ENCODE measurements at regions not wholly inside any gene's neighbourhood (a gene's known extent, or its start where the extent isn't known, plus 50 kb on each side); places are given as distances from the start of the nearest gene placed in this dataset.

DNA sequence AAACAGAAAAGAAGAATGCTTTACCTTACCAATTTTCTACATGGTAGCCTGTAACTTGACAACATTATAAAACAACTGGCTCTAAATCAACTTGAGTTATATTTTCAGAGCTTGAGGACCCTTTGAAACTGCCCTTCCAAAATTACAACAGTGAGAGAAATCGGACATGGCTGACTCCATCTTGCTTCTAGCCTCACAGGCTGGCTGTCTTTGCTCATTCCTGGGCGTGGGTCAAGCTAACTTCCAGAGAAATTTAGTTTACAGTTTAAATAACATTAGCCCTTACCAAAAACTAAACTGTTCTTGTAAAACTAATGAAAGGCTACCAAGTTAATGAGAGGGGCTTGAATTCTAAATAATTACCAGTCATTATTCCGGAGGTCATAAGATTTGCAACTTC, 183.4 kb downstream of the AKR1D1 start:
- intact Hi-C loops (cut with micrococcal nuclease), result no loop called here
- Histone ChIP-seq H3K14ac (replicated peaks; ENCODE audit: low read depth, low read length) (no peak overlapping the region), H2BK5ac (ENCODE audit: low read depth, low read length, poor library complexity, severe bottlenecking) (no peak overlapping the region), H3K18ac (ENCODE audit: low read depth, low read length) (no peak overlapping the region), H3K9me3 (ENCODE audit: control insufficient read depth, insufficient read depth, low read length) (0 out of 2 replicates have a peak, but pooled peaks cover 9% of the 10 kb centered on the region), H4K8ac (ENCODE audit: low read depth in 2 of 2, low read length in 2 of 2) (no peak overlapping the region), H3K4me2 (ENCODE audit: low read depth, low read length) (no peak overlapping the region), H3K4me1 (ENCODE audit: control insufficient read depth, insufficient read depth, low read length) (no peaks in the 10 kb centered on the region), H2AK5ac (ENCODE audit: low read depth, low read length) (no peak overlapping the region), H3K23ac (ENCODE audit: low read depth, low read length) (no peak overlapping the region), H2AFZ (replicated peaks; ENCODE audit: low read length, poor library complexity) (no peak overlapping the region), H3K27ac (ENCODE audit: insufficient read depth, low read length) (no peak overlapping the region), H3K27me3 (ENCODE audit: control insufficient read depth, insufficient read depth, low read length) (no peaks in the 10 kb centered on the region), H3K4ac (ENCODE audit: low read depth, low read length) (no peak overlapping the region), H2BK120ac (ENCODE audit: low read depth, low read length) (no peak overlapping the region), H3K79me1 (ENCODE audit: low read depth in 1 of 2, low read length in 2 of 2) (no peaks in the 10 kb centered on the region), H3K4me3 (ENCODE audit: insufficient read depth, low read depth, low read length) (no peak overlapping the region), H3K36me3 (ENCODE audit: control insufficient read depth, insufficient read depth, low read length) (no peaks in the 10 kb centered on the region), H2AK9ac (replicated peaks; ENCODE audit: low read depth, low read length, poor library complexity) (no peak overlapping the region), H2BK20ac (ENCODE audit: low read depth, low read length) (no peak overlapping the region), H4K20me1 (ENCODE audit: insufficient read depth, low read length) (no peaks in the 10 kb centered on the region), H3K9ac (ENCODE audit: low read depth, low read length) (no peak overlapping the region), H3K56ac (ENCODE audit: extremely low read depth, insufficient read depth, low read length) (no peak overlapping the region), H3K9me1 (ENCODE audit: insufficient read depth, low read length) (no peaks in the 10 kb centered on the region), H4K91ac (ENCODE audit: insufficient read depth, low read depth, low read length) (no peak overlapping the region), H4K5ac (ENCODE audit: low read depth, low read length) (no peak overlapping the region), H2BK15ac (ENCODE audit: low read depth, low read length) (no peak overlapping the region)
- TF ChIP-seq MAZ (IDR thresholded peaks at IDR 0.05; ENCODE audit: borderline replicate concordance, low read depth, low read length) (no peak), FOS (IDR thresholded peaks at IDR 0.05; ENCODE audit: low read depth, low read length) (no peak), CHD1 (IDR thresholded peaks at IDR 0.05; ENCODE audit: low read depth, low read length) (no peak), CEBPB (IDR thresholded peaks at IDR 0.05; ENCODE audit: low read depth, low read length) (no peak), MAFK (IDR thresholded peaks at IDR 0.05; ENCODE audit: low read depth, low read length) (no peak), RFX5 (IDR thresholded peaks at IDR 0.05; ENCODE audit: low read depth, low read length) (no peak), SMC3 (IDR thresholded peaks at IDR 0.05; ENCODE audit: low read depth, low read length) (no peak), NFE2L2 (IDR thresholded peaks at IDR 0.05; ENCODE audit: low read depth, low read length) (no peak), MXI1 (IDR thresholded peaks at IDR 0.05; ENCODE audit: borderline replicate concordance, low read depth, low read length) (no peak), POLR2A (IDR thresholded peaks at IDR 0.05; ENCODE audit: low read depth, low read length) (no peak), RCOR1 (IDR thresholded peaks at IDR 0.05; ENCODE audit: insufficient replicate concordance, low read length) (no peak), BHLHE40 (IDR thresholded peaks at IDR 0.05; ENCODE audit: low read depth, low read length) (no peak), RAD21 (IDR thresholded peaks at IDR 0.05; ENCODE audit: low read length) (no peak)
- TF ChIP-seq, protein P1, sequence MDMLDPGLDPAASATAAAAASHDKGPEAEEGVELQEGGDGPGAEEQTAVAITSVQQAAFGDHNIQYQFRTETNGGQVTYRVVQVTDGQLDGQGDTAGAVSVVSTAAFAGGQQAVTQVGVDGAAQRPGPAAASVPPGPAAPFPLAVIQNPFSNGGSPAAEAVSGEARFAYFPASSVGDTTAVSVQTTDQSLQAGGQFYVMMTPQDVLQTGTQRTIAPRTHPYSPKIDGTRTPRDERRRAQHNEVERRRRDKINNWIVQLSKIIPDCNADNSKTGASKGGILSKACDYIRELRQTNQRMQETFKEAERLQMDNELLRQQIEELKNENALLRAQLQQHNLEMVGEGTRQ (IDR thresholded peaks at IDR 0.05; ENCODE audit: low read depth, low read length), result no peak
- TF ChIP-seq, protein P2, sequence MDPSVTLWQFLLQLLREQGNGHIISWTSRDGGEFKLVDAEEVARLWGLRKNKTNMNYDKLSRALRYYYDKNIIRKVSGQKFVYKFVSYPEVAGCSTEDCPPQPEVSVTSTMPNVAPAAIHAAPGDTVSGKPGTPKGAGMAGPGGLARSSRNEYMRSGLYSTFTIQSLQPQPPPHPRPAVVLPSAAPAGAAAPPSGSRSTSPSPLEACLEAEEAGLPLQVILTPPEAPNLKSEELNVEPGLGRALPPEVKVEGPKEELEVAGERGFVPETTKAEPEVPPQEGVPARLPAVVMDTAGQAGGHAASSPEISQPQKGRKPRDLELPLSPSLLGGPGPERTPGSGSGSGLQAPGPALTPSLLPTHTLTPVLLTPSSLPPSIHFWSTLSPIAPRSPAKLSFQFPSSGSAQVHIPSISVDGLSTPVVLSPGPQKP (IDR thresholded peaks at IDR 0.05; ENCODE audit: borderline replicate concordance, low read depth, low read length), result no peak
- TF ChIP-seq, protein P3, sequence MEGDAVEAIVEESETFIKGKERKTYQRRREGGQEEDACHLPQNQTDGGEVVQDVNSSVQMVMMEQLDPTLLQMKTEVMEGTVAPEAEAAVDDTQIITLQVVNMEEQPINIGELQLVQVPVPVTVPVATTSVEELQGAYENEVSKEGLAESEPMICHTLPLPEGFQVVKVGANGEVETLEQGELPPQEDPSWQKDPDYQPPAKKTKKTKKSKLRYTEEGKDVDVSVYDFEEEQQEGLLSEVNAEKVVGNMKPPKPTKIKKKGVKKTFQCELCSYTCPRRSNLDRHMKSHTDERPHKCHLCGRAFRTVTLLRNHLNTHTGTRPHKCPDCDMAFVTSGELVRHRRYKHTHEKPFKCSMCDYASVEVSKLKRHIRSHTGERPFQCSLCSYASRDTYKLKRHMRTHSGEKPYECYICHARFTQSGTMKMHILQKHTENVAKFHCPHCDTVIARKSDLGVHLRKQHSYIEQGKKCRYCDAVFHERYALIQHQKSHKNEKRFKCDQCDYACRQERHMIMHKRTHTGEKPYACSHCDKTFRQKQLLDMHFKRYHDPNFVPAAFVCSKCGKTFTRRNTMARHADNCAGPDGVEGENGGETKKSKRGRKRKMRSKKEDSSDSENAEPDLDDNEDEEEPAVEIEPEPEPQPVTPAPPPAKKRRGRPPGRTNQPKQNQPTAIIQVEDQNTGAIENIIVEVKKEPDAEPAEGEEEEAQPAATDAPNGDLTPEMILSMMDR (conservative IDR thresholded peaks at IDR 0.05; ENCODE audit: low read depth, low read length), result no peak
- POLR2A ChIA-PET (ENCODE audit: unreplicated experiment), result no interaction called here
- ATAC-seq (ENCODE audit: low read depth), result no peak
- dilution Hi-C loops (cut with HindIII; ENCODE audit: low sequenced_read_pairs, unreplicated experiment), result no loop called here
- no TSS peak for BruUV-seq (replicated peaks)
- CTCF ChIA-PET, result no interaction called here
- in situ Hi-C loops (cut with MboI; ENCODE audit: low sequenced_read_pairs), result no loop called here
- no peak for DNase-seq
- no CpG with 5 or more reads among the region's 3 CpGs for WGBS, 2 experiments (ENCODE audit: extremely low coverage in 2 of 2, insufficient read length in 1 of 2)

Data from IMR-90 (cell line).